ENCODE measurements at regions not wholly inside any gene's neighbourhood (a gene's known extent, or its start where the extent isn't known, plus 50 kb on each side); places are given as distances from the start of the nearest gene placed in this dataset.
"Not testable (repeated sequence)": the region's sequence is repeated elsewhere in the genome, so short reads cannot be mapped to it uniquely, and the experiment has no call there.

- no peak for DNase-seq
Measured at GRCh38 chr12:127774828-127775227, 492.1 kb upstream of the TMEM132C start.

GRCh38 chr12:127779301-127780045 is 487.5 kb upstream of the TMEM132C start:
- DNase-seq: no peak

GRCh38 chr12:127780881-127781280 is 486.1 kb upstream of the TMEM132C start:
- DNase-seq: no peak

- no peak for DNase-seq
Measured at GRCh38 chr12:127781336-127781735, 485.6 kb upstream of the TMEM132C start.

- DNase-seq: no peak
Measured at GRCh38 chr12:127785540-127785939, 481.4 kb upstream of the TMEM132C start.

GRCh38 chr12:127785986-127786590 is 480.9 kb upstream of the TMEM132C start:
- DNase-seq: no peak

- DNase-seq: no peak
Measured at GRCh38 chr12:127787544-127787943, 479.4 kb upstream of the TMEM132C start.

GRCh38 chr12:127790376-127790775 is 476.6 kb upstream of the TMEM132C start:
- no peak for DNase-seq

- DNase-seq: no peak
Measured at GRCh38 chr12:127791217-127791616, 475.8 kb upstream of the TMEM132C start.

- no peak for DNase-seq
Measured at GRCh38 chr12:127797918-127798317, 469.1 kb upstream of the TMEM132C start.

- no peak for DNase-seq
Measured at GRCh38 chr12:127802271-127802670, 464.7 kb upstream of the TMEM132C start.

GRCh38 chr12:127803545-127803944 is 463.4 kb upstream of the TMEM132C start:
- DNase-seq: no peak

- DNase-seq: no peak
Measured at GRCh38 chr12:127809275-127809674, 457.7 kb upstream of the TMEM132C start.

- no peak for DNase-seq
Measured at GRCh38 chr12:127810041-127810440, 456.9 kb upstream of the TMEM132C start.

- not testable (repeated sequence) for DNase-seq
Measured at GRCh38 chr12:127810459-127810858, 456.5 kb upstream of the TMEM132C start.

GRCh38 chr12:127811988-127812387 is 455.0 kb upstream of the TMEM132C start:
- no peak for DNase-seq

GRCh38 chr12:127813147-127813546 is 453.8 kb upstream of the TMEM132C start:
- DNase-seq: no peak

GRCh38 chr12:127819056-127819455 is 447.9 kb upstream of the TMEM132C start:
- no peak for DNase-seq

- no peak for DNase-seq
Measured at GRCh38 chr12:127820271-127820670, 446.7 kb upstream of the TMEM132C start.

- DNase-seq: no peak
Measured at GRCh38 chr12:127820846-127821245, 446.1 kb upstream of the TMEM132C start.

GRCh38 chr12:127822809-127823411 is 444.1 kb upstream of the TMEM132C start:
- DNase-seq: no peak

GRCh38 chr12:127823801-127824200 is 443.2 kb upstream of the TMEM132C start:
- DNase-seq: no peak

GRCh38 chr12:127829281-127830064 is 437.5 kb upstream of the TMEM132C start:
- DNase-seq: no peak

Data from CD4-positive, alpha-beta T cell treated with Interleukin-4 for 4 hours (primary cell).